ENCODE measurements at regions not wholly inside any gene's neighbourhood (a gene's known extent, or its start where the extent isn't known, plus 50 kb on each side); places are given as distances from the start of the nearest gene placed in this dataset.
"Not testable (repeated sequence)": the region's sequence is repeated elsewhere in the genome, so short reads cannot be mapped to it uniquely, and the experiment has no call there.

DNA sequence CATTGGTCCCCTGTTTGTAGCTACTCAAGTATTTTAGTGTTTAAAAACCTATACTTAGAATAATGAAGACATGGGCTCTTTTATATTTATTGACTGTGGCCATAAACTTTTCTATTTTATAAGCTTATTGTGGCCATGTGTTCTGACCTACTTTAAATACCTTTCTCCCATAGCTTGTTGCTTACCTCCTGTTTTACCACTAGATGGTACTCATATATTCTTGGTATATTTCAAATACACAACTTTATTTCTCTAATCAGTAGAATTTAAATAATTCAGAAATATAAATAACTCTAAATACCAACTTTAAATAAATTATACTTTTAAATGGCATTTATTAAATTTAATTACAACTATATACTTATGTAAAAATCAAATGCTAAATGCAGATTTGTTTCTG, 498.0 kb downstream of the PRDM9 start:
- in situ Hi-C loops (cut with HindIII; ENCODE audit: extremely low pct_ligation_motif_present, low pct_unique_long_range_greater_than_20kb): no loop called here
- ChIA-PET CTCF (ENCODE audit: low intra/inter-chr PET ratio, low total read pairs) (no interaction called here), POLR2A (no interaction called here)

DNA sequence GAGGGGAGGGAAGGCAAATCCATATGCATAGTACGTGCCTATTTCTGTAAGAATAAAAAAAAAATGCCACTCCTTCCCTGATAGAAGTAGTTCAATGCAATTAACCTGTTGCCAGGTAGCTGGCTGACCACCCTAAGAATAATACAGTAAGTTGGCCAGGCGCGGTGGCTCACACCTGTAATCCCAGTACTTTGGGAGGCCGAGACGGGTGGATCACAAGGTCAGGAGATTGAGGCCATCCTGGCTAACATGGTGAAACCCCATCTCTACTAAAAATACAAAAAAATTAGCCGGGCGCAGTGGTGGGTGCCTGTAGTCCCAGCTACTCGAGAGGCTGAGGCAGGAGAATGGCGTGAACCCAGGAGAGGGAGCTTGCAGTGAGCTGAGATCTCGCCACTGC, 510.3 kb downstream of the PRDM9 start:
- H3K4me1 ChIP-seq (ENCODE audit: insufficient read depth, low read length); H3K4me3 ChIP-seq (replicated peaks in 1 of 3; ENCODE audit: insufficient read depth in 1 of 3, low read depth in 2 of 3, low read length in 3 of 3); H3K79me2 ChIP-seq (ENCODE audit: insufficient read depth, low read length); intact Hi-C loops (cut with micrococcal nuclease; ENCODE audit: unreplicated experiment); ATAC-seq; in situ Hi-C loops (cut with HindIII; ENCODE audit: extremely low pct_ligation_motif_present, low pct_unique_long_range_greater_than_20kb); POLR2A ChIA-PET; H2AFZ ChIP-seq (ENCODE audit: low read length); H3K4me2 ChIP-seq (ENCODE audit: low read depth, low read length); H3K27ac ChIP-seq (ENCODE audit: extremely low read length, insufficient read depth, low read length); H3K9ac ChIP-seq (ENCODE audit: insufficient read depth, low read depth, low read length); H4K20me1 ChIP-seq (ENCODE audit: insufficient read depth, low read length); H3K27me3 ChIP-seq (ENCODE audit: control insufficient read depth in 1 of 2, insufficient read depth in 2 of 2, low read length in 2 of 2); FAIRE-seq; H3K36me3 ChIP-seq (replicated peaks in 1 of 2; ENCODE audit: control insufficient read depth in 1 of 2, insufficient read depth in 2 of 2, low read length in 2 of 2); DNase-seq (ENCODE audit: low spot score); CTCF ChIA-PET (ENCODE audit: low intra/inter-chr PET ratio, low total read pairs); BruUV-seq (replicated peaks): not testable (repeated sequence)
- 29% methylated on average over 7 of the region's 10 CpGs for WGBS (ENCODE audit: low lambda C conversion rate)
- peaks cover 59% of the 10 kb centered on the region for H3K9me3 ChIP-seq (ENCODE audit: low read length)

More for the DNA sequence above, 498.0 kb downstream of the PRDM9 start:
- no peaks in the 10 kb centered on the region for H3K4me1 ChIP-seq (ENCODE audit: insufficient read depth, low read length)
- no peaks in the 10 kb centered on the region for H4K20me1 ChIP-seq (ENCODE audit: insufficient read depth, low read length)
- H3K27me3 ChIP-seq (ENCODE audit: control insufficient read depth in 1 of 2, insufficient read depth in 2 of 2, low read length in 2 of 2): no peaks in the 10 kb centered on the region
- H3K79me2 ChIP-seq (ENCODE audit: insufficient read depth, low read length): no peaks in the 10 kb centered on the region
- no peak overlapping the region for H3K4me2 ChIP-seq (ENCODE audit: low read depth, low read length)
- no TSS peak for BruUV-seq (replicated peaks)
- no peak overlapping the region for H3K27ac ChIP-seq (ENCODE audit: extremely low read length, insufficient read depth, low read length)
- H3K9ac ChIP-seq (ENCODE audit: insufficient read depth, low read depth, low read length): no peak overlapping the region
- H3K9me3 ChIP-seq (ENCODE audit: low read length): peaks cover 48% of the 10 kb centered on the region
- H2AFZ ChIP-seq (ENCODE audit: low read length): no peak overlapping the region
- TF ChIP-seq, protein P1, sequence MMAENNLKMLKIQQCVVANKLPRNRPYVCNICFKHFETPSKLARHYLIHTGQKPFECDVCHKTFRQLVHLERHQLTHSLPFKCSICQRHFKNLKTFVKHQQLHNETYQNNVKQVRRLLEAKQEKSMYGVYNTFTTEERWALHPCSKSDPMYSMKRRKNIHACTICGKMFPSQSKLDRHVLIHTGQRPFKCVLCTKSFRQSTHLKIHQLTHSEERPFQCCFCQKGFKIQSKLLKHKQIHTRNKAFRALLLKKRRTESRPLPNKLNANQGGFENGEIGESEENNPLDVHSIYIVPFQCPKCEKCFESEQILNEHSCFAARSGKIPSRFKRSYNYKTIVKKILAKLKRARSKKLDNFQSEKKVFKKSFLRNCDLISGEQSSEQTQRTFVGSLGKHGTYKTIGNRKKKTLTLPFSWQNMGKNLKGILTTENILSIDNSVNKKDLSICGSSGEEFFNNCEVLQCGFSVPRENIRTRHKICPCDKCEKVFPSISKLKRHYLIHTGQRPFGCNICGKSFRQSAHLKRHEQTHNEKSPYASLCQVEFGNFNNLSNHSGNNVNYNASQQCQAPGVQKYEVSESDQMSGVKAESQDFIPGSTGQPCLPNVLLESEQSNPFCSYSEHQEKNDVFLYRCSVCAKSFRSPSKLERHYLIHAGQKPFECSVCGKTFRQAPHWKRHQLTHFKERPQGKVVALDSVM (CRISPR knock-in tag; IDR thresholded peaks at IDR 0.05): no peak
- TF ChIP-seq ZNF563 (CRISPR knock-in tag; IDR thresholded peaks at IDR 0.05) (no peak), NR2C2 (CRISPR knock-in tag; IDR thresholded peaks at IDR 0.05; ENCODE audit: borderline replicate concordance) (no peak), ZNF891 (CRISPR knock-in tag; IDR thresholded peaks at IDR 0.05) (no peak), PAF1 (CRISPR knock-in tag; IDR thresholded peaks at IDR 0.05) (no peak), ZFP62 (CRISPR knock-in tag; IDR thresholded peaks at IDR 0.05) (no peak), ZC3H4 (CRISPR knock-in tag; IDR thresholded peaks at IDR 0.05; ENCODE audit: borderline replicate concordance) (no peak)
- intact Hi-C loops (cut with micrococcal nuclease; ENCODE audit: unreplicated experiment): no loop called here
- FAIRE-seq (no peak), DNase-seq (ENCODE audit: low spot score) (no peak), ATAC-seq (no peak)
- no peaks in the 10 kb centered on the region for H3K36me3 ChIP-seq (replicated peaks in 1 of 2; ENCODE audit: control insufficient read depth in 1 of 2, insufficient read depth in 2 of 2, low read length in 2 of 2)
- no peak overlapping the region for H3K4me3 ChIP-seq (replicated peaks in 1 of 3; ENCODE audit: insufficient read depth in 1 of 3, low read depth in 2 of 3, low read length in 3 of 3)

Data from HepG2 (cell line).